ENCODE measurements at regions not wholly inside any gene's neighbourhood (a gene's known extent, or its start where the extent isn't known, plus 50 kb on each side); places are given as distances from the start of the nearest gene placed in this dataset.
"Not testable (repeated sequence)": the region's sequence is repeated elsewhere in the genome, so short reads cannot be mapped to it uniquely, and the experiment has no call there.

DNA sequence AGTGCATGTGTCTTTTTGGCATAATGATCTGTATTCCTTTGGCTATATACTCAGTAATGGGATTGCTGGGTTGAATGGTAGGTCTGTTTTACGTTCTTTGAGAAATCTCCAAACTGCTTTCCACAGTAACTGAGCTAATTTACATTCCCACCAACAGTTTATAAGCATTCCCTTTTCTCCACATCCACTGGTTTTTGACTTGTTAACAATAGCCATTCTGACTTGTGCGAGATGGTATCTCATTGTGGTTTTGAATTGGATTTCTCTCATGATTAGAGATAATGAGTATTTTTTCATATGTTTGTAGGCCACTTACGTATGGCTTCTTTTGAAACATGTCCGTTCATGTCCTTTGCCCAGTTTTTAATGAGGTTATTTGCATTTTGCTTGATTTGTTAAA, 117.7 kb downstream of the CHCHD4 start:
- H3K4me3 ChIP-seq: no peak overlapping the region
- no peaks in the 10 kb centered on the region for H3K4me1 ChIP-seq
- DNase-seq: no peak
- TF ChIP-seq, protein P1, sequence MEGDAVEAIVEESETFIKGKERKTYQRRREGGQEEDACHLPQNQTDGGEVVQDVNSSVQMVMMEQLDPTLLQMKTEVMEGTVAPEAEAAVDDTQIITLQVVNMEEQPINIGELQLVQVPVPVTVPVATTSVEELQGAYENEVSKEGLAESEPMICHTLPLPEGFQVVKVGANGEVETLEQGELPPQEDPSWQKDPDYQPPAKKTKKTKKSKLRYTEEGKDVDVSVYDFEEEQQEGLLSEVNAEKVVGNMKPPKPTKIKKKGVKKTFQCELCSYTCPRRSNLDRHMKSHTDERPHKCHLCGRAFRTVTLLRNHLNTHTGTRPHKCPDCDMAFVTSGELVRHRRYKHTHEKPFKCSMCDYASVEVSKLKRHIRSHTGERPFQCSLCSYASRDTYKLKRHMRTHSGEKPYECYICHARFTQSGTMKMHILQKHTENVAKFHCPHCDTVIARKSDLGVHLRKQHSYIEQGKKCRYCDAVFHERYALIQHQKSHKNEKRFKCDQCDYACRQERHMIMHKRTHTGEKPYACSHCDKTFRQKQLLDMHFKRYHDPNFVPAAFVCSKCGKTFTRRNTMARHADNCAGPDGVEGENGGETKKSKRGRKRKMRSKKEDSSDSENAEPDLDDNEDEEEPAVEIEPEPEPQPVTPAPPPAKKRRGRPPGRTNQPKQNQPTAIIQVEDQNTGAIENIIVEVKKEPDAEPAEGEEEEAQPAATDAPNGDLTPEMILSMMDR (IDR thresholded peaks at IDR 0.05): no peak
- H3K27ac ChIP-seq: no peak overlapping the region
- H3K9ac ChIP-seq (ENCODE audit: low read depth in 2 of 2, low read length in 2 of 2): no peak overlapping the region
- no peaks in the 10 kb centered on the region for H3K36me3 ChIP-seq
- H3K9me3 ChIP-seq: no peaks in the 10 kb centered on the region
- intact Hi-C loops (cut with DNase I): no loop called here
- no peaks in the 10 kb centered on the region for H3K27me3 ChIP-seq

DNA sequence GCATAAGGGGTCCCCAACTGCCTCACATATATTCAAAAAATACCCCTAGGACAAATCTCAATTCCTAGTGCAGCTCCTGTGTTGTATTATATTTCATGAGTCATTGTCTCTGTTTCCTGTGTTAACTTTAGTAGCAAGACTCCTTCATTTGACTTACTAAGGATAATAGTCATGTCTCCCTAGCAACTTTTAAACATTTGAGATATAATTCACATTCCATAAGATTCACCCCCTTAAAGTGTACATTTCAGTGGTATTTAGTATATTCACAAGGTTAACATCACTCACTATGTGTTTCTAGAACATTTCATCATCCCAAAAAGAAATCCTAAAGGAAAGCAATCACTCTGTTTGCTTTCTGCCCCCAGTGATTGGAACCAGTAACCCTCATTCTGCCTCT, 121.3 kb upstream of the WNT7A start:
- H3K9me3 ChIP-seq: no peaks in the 10 kb centered on the region
- no peak overlapping the region for H3K27ac ChIP-seq
- TF ChIP-seq, protein P1 (IDR thresholded peaks at IDR 0.05): no peak
- no peak for DNase-seq
- intact Hi-C loops (cut with DNase I): no loop called here
- no peaks in the 10 kb centered on the region for H3K36me3 ChIP-seq
- H3K4me1 ChIP-seq: no peaks in the 10 kb centered on the region
- no peak overlapping the region for H3K9ac ChIP-seq (ENCODE audit: low read depth in 2 of 2, low read length in 2 of 2)
- no peaks in the 10 kb centered on the region for H3K27me3 ChIP-seq
- H3K4me3 ChIP-seq: no peak overlapping the region

DNA sequence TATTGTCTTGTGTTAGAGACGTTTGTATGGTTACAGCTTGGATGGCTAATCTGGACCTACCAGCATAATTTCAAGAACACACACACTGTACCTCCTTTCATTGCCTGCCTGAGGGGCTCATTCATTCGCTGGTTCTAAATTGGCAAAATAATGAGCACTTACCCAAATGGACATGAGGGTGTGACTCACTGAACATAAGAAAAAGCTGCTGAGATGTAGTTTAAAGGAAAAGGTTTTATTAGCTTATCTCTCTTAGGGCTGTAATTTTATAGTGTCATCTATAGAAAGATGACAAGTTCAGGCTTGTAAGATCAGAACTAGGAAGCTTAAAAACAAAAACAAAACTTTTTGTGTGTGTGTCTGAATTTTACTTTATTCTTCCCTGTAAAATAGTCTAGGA, 120.7 kb upstream of the WNT7A start:
- H3K27ac ChIP-seq: no peak overlapping the region
- H3K9me3 ChIP-seq: no peaks in the 10 kb centered on the region
- no peak overlapping the region for H3K4me3 ChIP-seq
- no peaks in the 10 kb centered on the region for H3K4me1 ChIP-seq
- intact Hi-C loops (cut with DNase I): no loop called here
- H3K27me3 ChIP-seq: no peaks in the 10 kb centered on the region
- TF ChIP-seq, protein P1 (IDR thresholded peaks at IDR 0.05): no peak
- H3K36me3 ChIP-seq: no peaks in the 10 kb centered on the region
- no peak overlapping the region for H3K9ac ChIP-seq (ENCODE audit: low read depth in 2 of 2, low read length in 2 of 2)
- DNase-seq: no peak

DNA sequence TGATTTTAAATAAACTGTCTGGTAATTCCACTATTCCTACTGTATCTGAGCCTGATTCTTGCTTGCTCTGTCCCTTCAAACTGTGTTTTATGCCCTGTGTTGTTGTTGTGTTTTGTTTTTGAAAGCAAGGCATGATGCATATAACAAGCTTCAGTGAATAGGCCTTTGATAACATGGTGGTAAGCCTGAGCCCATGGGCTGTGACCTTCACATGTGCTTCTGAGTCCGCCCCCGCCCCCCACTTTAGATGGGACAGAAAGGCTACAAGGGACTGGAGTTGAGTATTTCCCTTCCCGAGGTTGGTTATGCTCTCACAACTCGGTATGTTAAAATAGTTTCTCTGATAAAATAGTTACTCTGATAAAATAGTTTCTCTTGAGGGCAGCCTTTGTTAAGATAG, 119.0 kb upstream of the WNT7A start:
- no peak overlapping the region for H3K9ac ChIP-seq (ENCODE audit: low read depth in 2 of 2, low read length in 2 of 2)
- no peaks in the 10 kb centered on the region for H3K36me3 ChIP-seq
- TF ChIP-seq, protein P1 (IDR thresholded peaks at IDR 0.05): no peak
- no peak overlapping the region for H3K4me3 ChIP-seq
- intact Hi-C loops (cut with DNase I): no loop called here
- no peaks in the 10 kb centered on the region for H3K27me3 ChIP-seq
- no peak for DNase-seq
- no peak overlapping the region for H3K27ac ChIP-seq
- H3K4me1 ChIP-seq: no peaks in the 10 kb centered on the region
- H3K9me3 ChIP-seq: no peaks in the 10 kb centered on the region

DNA sequence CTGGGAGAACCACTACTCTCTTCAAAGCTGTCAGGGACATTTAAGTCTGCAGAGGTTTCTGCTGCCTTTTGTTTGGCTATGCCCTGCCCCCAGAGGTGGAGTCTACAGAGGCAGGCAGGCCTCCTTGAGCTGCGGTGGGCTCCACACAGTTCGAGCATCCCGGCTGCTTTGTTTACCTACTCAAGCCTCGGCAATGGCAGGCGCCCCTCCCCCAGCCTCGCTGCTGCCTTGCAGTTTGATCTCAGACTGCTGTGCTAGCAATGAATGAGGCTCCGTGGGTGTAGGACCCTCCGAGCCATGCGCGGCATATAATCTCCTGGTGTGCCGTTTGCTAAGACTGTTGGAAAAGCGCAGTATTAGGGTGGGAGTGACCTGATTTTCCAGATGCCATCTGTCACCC, 115.3 kb upstream of the WNT7A start:
- H3K36me3 ChIP-seq; intact Hi-C loops (cut with DNase I); H3K9ac ChIP-seq (ENCODE audit: low read depth in 2 of 2, low read length in 2 of 2); H3K4me1 ChIP-seq; H3K9me3 ChIP-seq; DNase-seq; H3K4me3 ChIP-seq; H3K27me3 ChIP-seq; H3K27ac ChIP-seq: not testable (repeated sequence)

DNA sequence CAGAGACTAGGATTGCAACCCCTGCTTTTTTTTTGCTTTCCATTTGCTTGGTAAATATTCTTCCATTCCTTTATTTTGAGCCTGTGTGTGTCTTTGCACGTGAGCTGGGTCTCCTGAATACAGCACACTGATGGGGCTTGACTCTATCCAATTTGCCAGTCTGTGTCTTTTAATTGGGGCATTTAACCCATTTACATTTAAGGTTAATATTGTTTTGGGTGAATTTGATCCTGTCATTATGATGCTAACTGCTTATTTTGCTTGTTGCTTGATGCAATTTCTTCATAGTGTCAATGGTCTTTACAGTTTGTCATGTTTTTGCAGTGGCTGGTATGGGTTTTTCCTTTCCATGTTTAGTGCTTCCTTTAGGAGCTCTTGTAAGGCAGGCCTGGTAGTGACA, 109.1 kb upstream of the WNT7A start:
- H3K9me3 ChIP-seq; H3K9ac ChIP-seq (ENCODE audit: low read depth in 2 of 2, low read length in 2 of 2); H3K4me1 ChIP-seq; H3K4me3 ChIP-seq; H3K27me3 ChIP-seq; intact Hi-C loops (cut with DNase I); DNase-seq; H3K36me3 ChIP-seq; H3K27ac ChIP-seq: not testable (repeated sequence)

DNA sequence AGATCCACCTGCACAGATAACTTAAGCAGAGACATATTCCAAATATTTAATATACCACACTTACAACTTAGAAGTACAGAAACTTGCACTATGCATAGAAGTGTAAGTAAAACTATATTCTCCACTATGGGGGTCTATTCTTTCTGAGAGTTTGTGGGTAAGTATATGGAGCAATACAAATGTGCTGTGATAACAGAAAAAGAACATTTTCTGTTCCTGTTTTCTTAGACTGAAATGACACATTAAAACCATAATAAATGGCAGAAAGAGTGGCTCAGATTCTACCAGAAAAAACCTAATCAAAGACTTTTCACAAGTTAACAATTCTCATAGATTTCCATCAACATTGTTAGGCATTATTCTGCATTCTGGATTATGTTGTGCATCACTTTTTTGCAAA, 96.6 kb upstream of the WNT7A start:
- Histone ChIP-seq H3K9me3 (no peaks in the 10 kb centered on the region), H3K4me1 (no peaks in the 10 kb centered on the region), H3K36me3 (no peaks in the 10 kb centered on the region), H3K27ac (no peak overlapping the region), H3K27me3 (no peaks in the 10 kb centered on the region), H3K4me3 (no peak overlapping the region), H3K9ac (ENCODE audit: low read depth in 2 of 2, low read length in 2 of 2) (no peak overlapping the region)
- TF ChIP-seq, protein P1 (IDR thresholded peaks at IDR 0.05): no peak
- DNase-seq: no peak
- intact Hi-C loops (cut with DNase I): no loop called here

Measured in colonic mucosa (tissue), 4 donors.